Endothelial cell of umbilical vein (primary cell): ENCODE measurements at regions not wholly inside any gene's neighbourhood (a gene's known extent, or its start where the extent isn't known, plus 50 kb on each side); places are given as distances from the start of the nearest gene placed in this dataset.

Experiments
- BruUV-seq: library from RNA; stranded (reverse); fragments of 400-500 nt; replicated peaks from 2 replicates; lab custom pipeline; 2021; lab: Mats Ljungman, UMichigan
- CTCF ChIA-PET: fragments of 300-600, 350-600 bp; sonication (Branson Sonifier 250); formaldehyde crosslinking; loops from one replicate; lab custom pipeline; 2021; ENCODE audit warnings: antibody characterized with exemption, inconsistent platforms; lab: Charles Lee
- POLR2A ChIA-PET: fragments of 300-600, 350-600 bp; sonication (Branson Sonifier 250); formaldehyde crosslinking; loops from one replicate; lab custom pipeline; 2021; ENCODE audit warnings: antibody characterized with exemption, inconsistent platforms; lab: Charles Lee
- DNase-seq: peaks from one replicate; pipeline ENCODE4 v3.0.0-alpha.2; 2011; ENCODE audit warnings: low read depth, low spot score
- FAIRE-seq: peaks from 2 replicates; lab custom pipeline; 2011; peaks lifted over from hg19 to GRCh38; lab: Jason Lieb, UNC
- H2AFZ ChIP-seq: 2 replicates; pipeline ENCODE4 v1.6.0; 2012; ENCODE audit warnings: low read depth, low read length, control low read depth, inconsistent platforms
- H3K27ac ChIP-seq: 2 replicates; pipeline ENCODE4 v1.5.1; 2011; ENCODE audit warnings: low read depth, mild to moderate bottlenecking, control low read depth, low read length, moderate library complexity; ENCODE audit not compliant: insufficient read depth
- H3K27me3 ChIP-seq, 2 experiments: 2 replicates each; pipeline versions ENCODE4 v1.6.0 to v1.6.1; 2011; ENCODE audit warnings: low read length in 2 of 2, mixed read lengths in 1 of 2; ENCODE audit not compliant: control insufficient read depth in 2 of 2, insufficient read depth in 2 of 2
- H3K36me3 ChIP-seq, 2 experiments: 2 replicates in 1 of 2; 3 replicates in 1 of 2; pipeline ENCODE4 v1.5.1; 2011; ENCODE audit warnings: low read length in 2 of 2, mild to moderate bottlenecking in 1 of 2, moderate library complexity in 1 of 2; ENCODE audit not compliant: control insufficient read depth in 2 of 2, insufficient read depth in 2 of 2; ENCODE audit errors: extremely low read depth in 1 of 2
- H3K4me1 ChIP-seq: 3 replicates; pipeline ENCODE4 v1.5.1; 2011; ENCODE audit warnings: mild to moderate bottlenecking, low read length; ENCODE audit not compliant: control insufficient read depth, insufficient read depth; ENCODE audit errors: extremely low read depth
- H3K4me2 ChIP-seq: 2 replicates; pipeline ENCODE4 v1.6.1; 2011; ENCODE audit warnings: low read length, control low read depth, mixed read lengths; ENCODE audit not compliant: insufficient read depth
- H3K4me3 ChIP-seq, 3 experiments: fragments of 200-600 bp in 1 of 3; sonication (generic), shearing (Covaris generic) in 1 of 3; replicated peaks in 1 of 3; 2 replicates each; pipeline ENCODE4 v1.5.1; 2011 to 2016; ENCODE audit warnings: control low read depth in 3 of 3, low read length in 3 of 3, mild to moderate bottlenecking in 2 of 3, inconsistent platforms in 1 of 3, low read depth in 1 of 3, moderate library complexity in 1 of 3; ENCODE audit not compliant: insufficient read depth in 1 of 3
- H3K79me2 ChIP-seq: 2 replicates; pipeline ENCODE4 v1.6.0; 2012; ENCODE audit warnings: low read length, inconsistent platforms; ENCODE audit not compliant: control insufficient read depth, insufficient read depth
- H3K9ac ChIP-seq: replicated peaks from 2 replicates; pipeline ENCODE3; 2011; ENCODE audit warnings: low read length, control low read depth; ENCODE audit not compliant: insufficient read depth; ENCODE audit errors: extremely low read depth
- H3K9me1 ChIP-seq: replicated peaks from 3 replicates; pipeline ENCODE4 v1.6.0; 2011; ENCODE audit warnings: mild to moderate bottlenecking, low read length; ENCODE audit not compliant: control insufficient read depth, insufficient read depth; ENCODE audit errors: extremely low read depth
- H3K9me3 ChIP-seq: replicated peaks from 2 replicates; pipeline ENCODE4 v1.5.1; 2012; ENCODE audit warnings: low read length, inconsistent platforms; ENCODE audit not compliant: control insufficient read depth, insufficient read depth
- H4K20me1 ChIP-seq: replicated peaks from 2 replicates; pipeline ENCODE3; 2011; ENCODE audit warnings: mild to moderate bottlenecking, low read length; ENCODE audit not compliant: control insufficient read depth, insufficient read depth; ENCODE audit errors: extremely low read depth
- CTCF ChIP-seq, 2 donors: IDR thresholded peaks; 1 replicate in 1 of 2; 2 replicates in 1 of 2; pipeline ENCODE4 v1.5.1; 2011; ENCODE audit warnings: low read length in 2 of 2, mild to moderate bottlenecking in 2 of 2, moderate library complexity in 2 of 2, control low read depth in 1 of 2, inconsistent platforms in 1 of 2, low read depth in 1 of 2; ENCODE audit not compliant: insufficient read depth in 1 of 2; ENCODE audit errors: extremely low read depth in 1 of 2
- EZH2 ChIP-seq: IDR thresholded peaks from 2 replicates; pipeline ENCODE4 v1.6.1; 2012; ENCODE audit warnings: borderline replicate concordance, low read depth, mild to moderate bottlenecking, moderate library complexity, low read length, inconsistent platforms; ENCODE audit not compliant: severe bottlenecking
- FOS ChIP-seq: IDR thresholded peaks from 2 replicates; pipeline ENCODE4 v1.6.1; 2011; ENCODE audit warnings: mild to moderate bottlenecking, low read length, moderate library complexity, borderline replicate concordance; ENCODE audit not compliant: insufficient read depth
- GATA2 ChIP-seq: IDR thresholded peaks from 2 replicates; pipeline ENCODE4 v1.7.0; 2011; ENCODE audit warnings: low read depth, mild to moderate bottlenecking, moderate library complexity, mixed read lengths, low read length; ENCODE audit not compliant: insufficient read length, insufficient read depth
- JUN ChIP-seq: IDR thresholded peaks from 2 replicates; pipeline ENCODE4 v1.6.1; 2011; ENCODE audit warnings: borderline replicate concordance, low read depth; ENCODE audit not compliant: insufficient read length, insufficient read depth
- MYC ChIP-seq: IDR thresholded peaks from one replicate; pipeline ENCODE4 v1.6.1; 2011; ENCODE audit warnings: mild to moderate bottlenecking, low read depth, low read length
- POLR2A ChIP-seq: IDR thresholded peaks from 2 replicates; pipeline ENCODE4 v1.6.1; 2012; ENCODE audit warnings: low read depth, mild to moderate bottlenecking, control low read depth, low read length
- POLR2AphosphoS5 ChIP-seq: IDR thresholded peaks from 2 replicates; pipeline ENCODE4 v1.6.1; 2012; ENCODE audit warnings: low read depth, mild to moderate bottlenecking, control low read depth, low read length, moderate library complexity; ENCODE audit not compliant: insufficient read depth
- dilution Hi-C: fragments of 300-500 bp; cut with MboI; formaldehyde crosslinking; loops from one replicate; pipeline ENCODE4 v1.15.0; 2019; ENCODE audit warnings: low sequenced_read_pairs; ENCODE audit not compliant: extremely low pct_ligation_motif_present
- intact Hi-C: fragments of 100-400 bp; cut with micrococcal nuclease; formaldehyde crosslinking; loops from one replicate; pipeline ENCODE4 v1.10.0; 2022
- TF ChIP-seq, protein P1 (sequence below): IDR thresholded peaks from 2 replicates; pipeline ENCODE4 v1.6.1; 2011; ENCODE audit not compliant: insufficient read depth, insufficient read length

DNA sequence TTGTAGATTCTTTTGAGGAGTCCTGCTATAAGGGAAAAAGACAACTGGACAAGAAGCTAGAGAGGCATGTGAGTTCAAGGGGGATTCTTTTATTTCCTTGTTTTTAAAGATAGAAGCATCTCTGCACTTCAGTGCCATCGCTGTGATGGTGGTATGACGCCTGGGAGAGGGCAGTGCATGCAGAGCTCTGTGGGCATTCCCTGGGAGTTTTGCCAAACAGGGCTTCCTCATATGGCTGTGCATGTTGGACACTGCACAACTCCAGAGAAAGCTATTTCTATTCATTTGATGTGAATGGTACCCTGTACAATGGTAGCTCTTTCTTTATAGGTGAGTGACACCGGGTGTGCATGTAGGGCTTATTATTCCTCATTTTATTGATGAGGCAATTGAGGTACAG is 599.5 kb upstream of the DPP6 start:
- TF ChIP-seq CTCF (IDR thresholded peaks at IDR 0.05; ENCODE audit: extremely low read depth in 1 of 2, insufficient read depth in 1 of 2, low read depth in 1 of 2, low read length in 2 of 2) (no peak), MYC (no peak), FOS (no peak), JUN (no peak), EZH2 (no peak), POLR2A (no peak), GATA2 (no peak), POLR2AphosphoS5 (no peak)
- TF ChIP-seq, protein P1, sequence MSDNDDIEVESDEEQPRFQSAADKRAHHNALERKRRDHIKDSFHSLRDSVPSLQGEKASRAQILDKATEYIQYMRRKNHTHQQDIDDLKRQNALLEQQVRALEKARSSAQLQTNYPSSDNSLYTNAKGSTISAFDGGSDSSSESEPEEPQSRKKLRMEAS = no peak
- no peak for FAIRE-seq
- dilution Hi-C loops = no loop called here

More for the DNA sequence above, 599.5 kb upstream of the DPP6 start:
- no peaks in the 10 kb centered on the region for H3K36me3 ChIP-seq
- H3K4me1 ChIP-seq = no peaks in the 10 kb centered on the region
- no peaks in the 10 kb centered on the region for H3K79me2 ChIP-seq
- no peak overlapping the region for H2AFZ ChIP-seq
- no peak overlapping the region for H3K4me3 ChIP-seq
- ChIA-PET POLR2A (no interaction called here), CTCF (no interaction called here)
- no TSS peak for BruUV-seq
- H3K27me3 ChIP-seq = no peaks in the 10 kb centered on the region
- no peak overlapping the region for H3K4me2 ChIP-seq
- no peak overlapping the region for H3K9ac ChIP-seq
- no peaks in the 10 kb centered on the region for H4K20me1 ChIP-seq
- peaks cover 6% of the 10 kb centered on the region for H3K9me3 ChIP-seq
- DNase-seq = no peak
- no peak overlapping the region for H3K27ac ChIP-seq
- intact Hi-C loops = no loop called here
- H3K9me1 ChIP-seq = no peaks in the 10 kb centered on the region
